ENCODE measurements at regions not wholly inside any gene's neighbourhood (a gene's known extent, or its start where the extent isn't known, plus 50 kb on each side); places are given as distances from the start of the nearest gene placed in this dataset.

DNA sequence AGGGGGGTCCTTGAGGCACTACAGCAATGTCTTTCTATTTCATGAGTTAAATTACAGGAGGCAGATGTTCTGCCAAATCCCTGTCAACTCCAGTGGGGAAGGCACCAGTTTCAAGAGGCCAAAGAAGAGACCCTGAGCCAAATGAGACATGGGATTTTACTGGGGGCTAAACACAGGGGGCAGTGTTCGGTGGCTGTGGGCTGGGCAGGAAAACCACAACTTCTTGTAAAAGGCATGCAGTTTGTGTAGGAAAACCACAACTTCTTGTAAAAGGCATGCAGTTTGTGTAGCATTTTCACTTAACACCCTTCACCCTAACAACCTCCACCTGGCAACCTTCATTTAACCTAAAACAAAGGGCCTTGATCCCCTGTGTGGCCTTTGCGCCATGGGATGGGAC, 61.0 kb downstream of the POLR2M start:
- Mint-ChIP-seq H3K4me1 (peaks cover 7% of the 10 kb centered on the region in 2 experiments), H3K27me3 (ENCODE audit: low read depth) (no peaks in the 10 kb centered on the region), H3K4me3 (no peak overlapping the region), H3K27ac (no peak overlapping the region), H3K9me3 (no peaks in the 10 kb centered on the region), H3K36me3 (ENCODE audit: insufficient read depth in 1 of 3, low read depth in 3 of 3) (no peaks in the 10 kb centered on the region)
- Histone ChIP-seq H2BK15ac (ENCODE audit: low read depth, low read length) (no peak overlapping the region), H3K9ac (ENCODE audit: extremely low read depth, insufficient read length, low read length) (no peak overlapping the region), H4K8ac (replicated peaks; ENCODE audit: insufficient read length, low read depth, low read length) (no peak overlapping the region), H3K79me1 (ENCODE audit: insufficient read depth, low read depth, low read length, poor library complexity, severe bottlenecking) (no peaks in the 10 kb centered on the region), H2AFZ (ENCODE audit: low read length) (no peak overlapping the region), H3K14ac (ENCODE audit: insufficient read depth, low read length) (no peak overlapping the region), H3K27ac (ENCODE audit: insufficient read length, low read depth, low read length) (no peak overlapping the region), H3K56ac (ENCODE audit: insufficient read length, low read depth, low read length) (no peak overlapping the region), H3K23ac (ENCODE audit: insufficient read length, low read depth, low read length) (no peak overlapping the region), H3K4me1 (ENCODE audit: insufficient read depth, low read length) (no peaks in the 10 kb centered on the region), H3K79me2 (ENCODE audit: insufficient read depth, low read length) (no peaks in the 10 kb centered on the region), H2BK20ac (ENCODE audit: low read depth, low read length, poor library complexity, severe bottlenecking) (no peak overlapping the region), H4K91ac (ENCODE audit: insufficient read length, low read depth, low read length) (no peak overlapping the region), H3K23me2 (ENCODE audit: insufficient read length, low read depth, low read length, poor library complexity, severe bottlenecking) (no peaks in the 10 kb centered on the region), H3T11ph (ENCODE audit: low read length) (no peak overlapping the region), H3K4ac (ENCODE audit: low read depth, low read length) (no peak overlapping the region), H2BK120ac (ENCODE audit: low read depth, low read length, poor library complexity, severe bottlenecking) (no peak overlapping the region), H2AK5ac (ENCODE audit: insufficient read length, low read length) (no peak overlapping the region), H3K4me2 (ENCODE audit: insufficient read depth, insufficient read length, low read length) (no peak overlapping the region), H4K20me1 (ENCODE audit: control insufficient read depth, insufficient read depth, insufficient read length) (no peaks in the 10 kb centered on the region), H3K9me3 (ENCODE audit: control insufficient read depth, low read depth, low read length) (no peaks in the 10 kb centered on the region), H2BK12ac (ENCODE audit: insufficient read length, low read depth, low read length) (no peak overlapping the region), H3K27me3 (ENCODE audit: insufficient read depth, low read length) (no peaks in the 10 kb centered on the region), H4K5ac (ENCODE audit: insufficient read length, low read depth, low read length) (no peak overlapping the region), H2BK5ac (ENCODE audit: insufficient read length, low read length) (no peak overlapping the region), H3K18ac (ENCODE audit: insufficient read length, low read depth, low read length) (no peak overlapping the region)
- no peak for DNase-seq
- TF ChIP-seq, protein P1, sequence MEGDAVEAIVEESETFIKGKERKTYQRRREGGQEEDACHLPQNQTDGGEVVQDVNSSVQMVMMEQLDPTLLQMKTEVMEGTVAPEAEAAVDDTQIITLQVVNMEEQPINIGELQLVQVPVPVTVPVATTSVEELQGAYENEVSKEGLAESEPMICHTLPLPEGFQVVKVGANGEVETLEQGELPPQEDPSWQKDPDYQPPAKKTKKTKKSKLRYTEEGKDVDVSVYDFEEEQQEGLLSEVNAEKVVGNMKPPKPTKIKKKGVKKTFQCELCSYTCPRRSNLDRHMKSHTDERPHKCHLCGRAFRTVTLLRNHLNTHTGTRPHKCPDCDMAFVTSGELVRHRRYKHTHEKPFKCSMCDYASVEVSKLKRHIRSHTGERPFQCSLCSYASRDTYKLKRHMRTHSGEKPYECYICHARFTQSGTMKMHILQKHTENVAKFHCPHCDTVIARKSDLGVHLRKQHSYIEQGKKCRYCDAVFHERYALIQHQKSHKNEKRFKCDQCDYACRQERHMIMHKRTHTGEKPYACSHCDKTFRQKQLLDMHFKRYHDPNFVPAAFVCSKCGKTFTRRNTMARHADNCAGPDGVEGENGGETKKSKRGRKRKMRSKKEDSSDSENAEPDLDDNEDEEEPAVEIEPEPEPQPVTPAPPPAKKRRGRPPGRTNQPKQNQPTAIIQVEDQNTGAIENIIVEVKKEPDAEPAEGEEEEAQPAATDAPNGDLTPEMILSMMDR (conservative IDR thresholded peaks at IDR 0.05): no peak
- WGBS (ENCODE audit: extremely low coverage, insufficient read length, low lambda C conversion rate): no CpG with 5 or more reads among the region's 2 CpGs
